OCI-LY1 (cell line): ENCODE measurements at regions not wholly inside any gene's neighbourhood (a gene's known extent, or its start where the extent isn't known, plus 50 kb on each side); places are given as distances from the start of the nearest gene placed in this dataset.
"Not testable (repeated sequence)": the region's sequence is repeated elsewhere in the genome, so short reads cannot be mapped to it uniquely, and the experiment has no call there.

Experiments used
- H2AFZ ChIP-seq: fragments of 200-600 bp; sonication (generic), shearing (Covaris generic); 2 replicates; pipeline ENCODE4 v1.6.0; 2014; ENCODE audit warnings: antibody characterized with exemption, mild to moderate bottlenecking, low read length
- H3F3A ChIP-seq: fragments of 200-600 bp; sonication (generic), shearing (Covaris generic); 2 replicates; pipeline ENCODE4 v1.6.0; 2014; ENCODE audit warnings: mild to moderate bottlenecking, antibody characterized with exemption, low read length, moderate library complexity; ENCODE audit not compliant: insufficient read depth
- H3K27ac ChIP-seq: fragments of 200-600 bp; sonication (generic); 2 replicates; pipeline ENCODE4 v1.5.1; 2014; ENCODE audit warnings: low read length, mixed run types, mild to moderate bottlenecking, low read depth; ENCODE audit not compliant: poor library complexity, severe bottlenecking
- H3K27me3 ChIP-seq: fragments of 200-600 bp; sonication (generic); 2 replicates; pipeline ENCODE4 v1.6.0; 2014; ENCODE audit warnings: antibody characterized with exemption, mild to moderate bottlenecking, low read length, moderate library complexity; ENCODE audit not compliant: insufficient read depth
- H3K36me3 ChIP-seq: fragments of 200-600 bp; sonication (generic); 2 replicates; pipeline ENCODE4 v1.6.1; 2014; ENCODE audit warnings: mild to moderate bottlenecking, antibody characterized with exemption, low read length, moderate library complexity, mixed read lengths; ENCODE audit not compliant: insufficient read depth
- H3K4me1 ChIP-seq: fragments of 200-600 bp; sonication (generic); 2 replicates; pipeline ENCODE4 v1.5.1; 2014; ENCODE audit warnings: mild to moderate bottlenecking, low read length, moderate library complexity; ENCODE audit not compliant: insufficient read depth, severe bottlenecking
- H3K4me2 ChIP-seq: fragments of 200-600 bp; sonication (generic), shearing (Covaris generic); 2 replicates; pipeline ENCODE4 v1.6.1; 2014; ENCODE audit warnings: low read length
- H3K4me3 ChIP-seq: fragments of 200-600 bp; sonication (generic); 2 replicates; pipeline ENCODE4 v1.5.1; 2014; ENCODE audit warnings: low read length, low read depth, mild to moderate bottlenecking, mixed read lengths; ENCODE audit not compliant: poor library complexity, severe bottlenecking
- H3K79me2 ChIP-seq: fragments of 200-600 bp; shearing (Covaris generic); 2 replicates; pipeline ENCODE4 v1.6.1; 2016; ENCODE audit warnings: mixed run types, low read length, mixed read lengths; ENCODE audit not compliant: insufficient read depth
- H3K9ac ChIP-seq: fragments of 200-600 bp; sonication (generic), shearing (Covaris generic); 2 replicates; pipeline ENCODE4 v1.6.1; 2014; ENCODE audit warnings: mild to moderate bottlenecking, low read length, mixed read lengths
- H3K9me2 ChIP-seq: fragments of 200-600 bp; sonication (generic), shearing (Covaris generic); 2 replicates; pipeline ENCODE4 v1.6.1; 2014; ENCODE audit warnings: low read depth, mild to moderate bottlenecking, low read length, mixed read lengths
- H3K9me3 ChIP-seq: fragments of 200-600 bp; shearing (Covaris generic); 2 replicates; pipeline ENCODE4 v1.6.1; 2014; ENCODE audit warnings: low read length, mixed read lengths
- H4K20me1 ChIP-seq: fragments of 200-600 bp; sonication (generic), shearing (Covaris generic); 2 replicates; pipeline ENCODE4 v1.6.0; 2016; ENCODE audit warnings: mild to moderate bottlenecking, low read length; ENCODE audit not compliant: insufficient read depth

GRCh38 chr20:26010942-26011276 lies 314.3 kb upstream of the ZNF337 start:
- H3K36me3 ChIP-seq, H3K9ac ChIP-seq, H3K9me3 ChIP-seq, H3F3A ChIP-seq, H3K4me3 ChIP-seq, H3K4me2 ChIP-seq, H4K20me1 ChIP-seq, H3K4me1 ChIP-seq, H3K27ac ChIP-seq, H3K27me3 ChIP-seq, H2AFZ ChIP-seq, H3K79me2 ChIP-seq, H3K9me2 ChIP-seq: not testable (repeated sequence)

- H3K79me2 ChIP-seq, H3K9me3 ChIP-seq, H3F3A ChIP-seq, H4K20me1 ChIP-seq, H3K36me3 ChIP-seq, H2AFZ ChIP-seq, H3K27me3 ChIP-seq, H3K4me1 ChIP-seq, H3K9me2 ChIP-seq, H3K27ac ChIP-seq: not testable (repeated sequence)
- H3K4me2 ChIP-seq = peak overlapping the region; percentile 60
- peak overlapping the region; percentile 61 for H3K4me3 ChIP-seq
- peak overlapping the region; percentile 47; the same call in 1 of the 2 replicates for H3K9ac ChIP-seq
Observed at GRCh38 chr20:26010224-26010941, 313.7 kb upstream of the ZNF337 start.

- H3K9ac ChIP-seq = peak overlapping the region; percentile 47; the same call in 1 of the 2 replicates
- not testable (repeated sequence) for H3K36me3 ChIP-seq, H3K9me2 ChIP-seq, H4K20me1 ChIP-seq, H3K27ac ChIP-seq, H3K9me3 ChIP-seq, H3K4me1 ChIP-seq, H3F3A ChIP-seq, H2AFZ ChIP-seq, H3K27me3 ChIP-seq, H3K79me2 ChIP-seq
- H3K4me3 ChIP-seq = peak overlapping the region; percentile 61
- H3K4me2 ChIP-seq = peak overlapping the region; percentile 60
Observed at GRCh38 chr20:26009402-26010223, 313.0 kb upstream of the ZNF337 start.

GRCh38 chr20:26008026-26008425 lies 311.4 kb upstream of the ZNF337 start:
- not testable (repeated sequence) for H2AFZ ChIP-seq, H3K9ac ChIP-seq, H3K79me2 ChIP-seq

GRCh38 chr20:26006164-26006563 lies 309.5 kb upstream of the ZNF337 start:
- H3K27ac ChIP-seq, H3K9me3 ChIP-seq, H3F3A ChIP-seq, H4K20me1 ChIP-seq, H2AFZ ChIP-seq, H3K4me1 ChIP-seq, H3K9me2 ChIP-seq, H3K36me3 ChIP-seq, H3K27me3 ChIP-seq, H3K4me2 ChIP-seq, H3K79me2 ChIP-seq, H3K4me3 ChIP-seq, H3K9ac ChIP-seq: not testable (repeated sequence)

More at GRCh38 chr20:26008026-26008425, 311.4 kb upstream of the ZNF337 start:
- H3K27ac ChIP-seq, H3K36me3 ChIP-seq, H3K4me2 ChIP-seq, H3K4me3 ChIP-seq, H3K9me2 ChIP-seq, H3K4me1 ChIP-seq, H3K27me3 ChIP-seq, H3K9me3 ChIP-seq, H3F3A ChIP-seq, H4K20me1 ChIP-seq: not testable (repeated sequence)

- H3K9ac ChIP-seq, H3K27ac ChIP-seq, H3K4me1 ChIP-seq, H3K27me3 ChIP-seq, H2AFZ ChIP-seq, H3K79me2 ChIP-seq, H4K20me1 ChIP-seq, H3F3A ChIP-seq, H3K9me2 ChIP-seq, H3K4me3 ChIP-seq, H3K36me3 ChIP-seq, H3K9me3 ChIP-seq, H3K4me2 ChIP-seq: not testable (repeated sequence)
Observed at GRCh38 chr20:26003959-26004358, 307.3 kb upstream of the ZNF337 start.

- H3K9me2 ChIP-seq, H3K36me3 ChIP-seq, H3K4me3 ChIP-seq, H3K4me1 ChIP-seq, H3F3A ChIP-seq, H3K9me3 ChIP-seq, H3K27ac ChIP-seq, H3K4me2 ChIP-seq, H4K20me1 ChIP-seq, H3K9ac ChIP-seq, H3K27me3 ChIP-seq, H2AFZ ChIP-seq, H3K79me2 ChIP-seq: not testable (repeated sequence)
Observed at GRCh38 chr20:25997367-25998038, 300.9 kb upstream of the ZNF337 start.
